ENCODE measurements at regions not wholly inside any gene's neighbourhood (a gene's known extent, or its start where the extent isn't known, plus 50 kb on each side); places are given as distances from the start of the nearest gene placed in this dataset.
"Not testable (repeated sequence)": the region's sequence is repeated elsewhere in the genome, so short reads cannot be mapped to it uniquely, and the experiment has no call there.

- Mint-ChIP-seq H3K9me3 (peaks cover 4% of the 10 kb centered on the region), H3K4me3 (no peak overlapping the region), H3K36me3 (ENCODE audit: insufficient read depth) (no peaks in the 10 kb centered on the region), H3K27me3 (ENCODE audit: low read depth) (no peaks in the 10 kb centered on the region), H3K4me1 (ENCODE audit: low read depth) (no peaks in the 10 kb centered on the region)
- no peak for DNase-seq
- ATAC-seq, result no peak
Measured at GRCh38 chr3:94619643-94620042, 556.8 kb downstream of the NSUN3 start.

DNA sequence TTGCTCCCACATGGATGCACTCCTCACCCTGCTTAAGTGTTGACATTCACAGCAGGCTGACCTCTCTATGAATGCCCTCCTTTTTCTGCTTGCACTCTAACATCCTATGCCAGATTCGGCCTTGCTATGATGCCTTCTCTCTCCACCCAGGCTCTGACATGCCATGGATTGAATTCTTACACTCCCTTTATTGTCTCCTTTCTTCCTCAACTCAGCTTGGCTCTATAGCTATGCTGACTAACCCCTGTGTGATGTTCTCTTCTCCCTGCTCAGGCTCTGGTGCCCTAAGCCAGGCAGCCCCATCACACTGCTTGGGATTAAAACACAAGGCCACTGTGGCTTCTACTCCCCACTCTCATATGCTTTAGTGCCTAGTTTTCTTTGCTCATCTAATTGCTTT lies 563.7 kb downstream of the NSUN3 start:
- no peak overlapping the region for H3K4me3 Mint-ChIP-seq
- no peaks in the 10 kb centered on the region for H3K4me1 Mint-ChIP-seq (ENCODE audit: low read depth)
- no peaks in the 10 kb centered on the region for H3K36me3 Mint-ChIP-seq (ENCODE audit: insufficient read depth)
- DNase-seq, result no peak
- peaks cover 7% of the 10 kb centered on the region for H3K9me3 Mint-ChIP-seq
- ATAC-seq, result no peak
- no peaks in the 10 kb centered on the region for H3K27me3 Mint-ChIP-seq (ENCODE audit: low read depth)

DNA sequence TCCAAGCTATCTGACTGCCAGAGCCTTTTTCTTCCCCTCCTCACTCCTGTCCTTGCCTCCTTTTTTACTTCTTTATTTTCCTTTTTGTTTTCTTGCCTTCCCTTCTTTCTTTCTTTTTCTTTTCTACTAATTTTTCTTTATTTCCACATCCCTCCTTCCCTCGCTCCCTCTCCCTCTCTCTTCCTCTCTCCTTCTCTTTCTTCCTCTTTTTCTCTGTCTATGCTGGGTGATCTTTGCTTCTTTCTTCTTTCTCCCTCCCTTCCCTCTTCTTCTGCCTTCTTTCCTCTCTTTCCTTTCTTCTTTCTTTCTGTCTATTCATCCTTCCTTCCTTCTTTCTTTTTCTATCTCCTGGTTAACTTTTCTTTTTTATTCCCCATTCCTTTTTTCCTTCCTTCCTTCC lies 564.8 kb downstream of the NSUN3 start:
- DNase-seq (no peak), ATAC-seq (no peak)
- no peaks in the 10 kb centered on the region for H3K4me1 Mint-ChIP-seq (ENCODE audit: low read depth)
- H3K4me3 Mint-ChIP-seq, result no peak overlapping the region
- peaks cover 11% of the 10 kb centered on the region for H3K9me3 Mint-ChIP-seq
- no peaks in the 10 kb centered on the region for H3K27me3 Mint-ChIP-seq (ENCODE audit: low read depth)
- H3K36me3 Mint-ChIP-seq (ENCODE audit: insufficient read depth), result no peaks in the 10 kb centered on the region

- no peak for DNase-seq
- H3K36me3 Mint-ChIP-seq (ENCODE audit: insufficient read depth), result no peaks in the 10 kb centered on the region
- peaks cover 4% of the 10 kb centered on the region for H3K9me3 Mint-ChIP-seq
- H3K4me1 Mint-ChIP-seq (ENCODE audit: low read depth), result no peaks in the 10 kb centered on the region
- H3K4me3 Mint-ChIP-seq, result no peak overlapping the region
- ATAC-seq, result no peak
- no peaks in the 10 kb centered on the region for H3K27me3 Mint-ChIP-seq (ENCODE audit: low read depth)
Measured at GRCh38 chr3:94643400-94643799, 580.5 kb downstream of the NSUN3 start.

DNA sequence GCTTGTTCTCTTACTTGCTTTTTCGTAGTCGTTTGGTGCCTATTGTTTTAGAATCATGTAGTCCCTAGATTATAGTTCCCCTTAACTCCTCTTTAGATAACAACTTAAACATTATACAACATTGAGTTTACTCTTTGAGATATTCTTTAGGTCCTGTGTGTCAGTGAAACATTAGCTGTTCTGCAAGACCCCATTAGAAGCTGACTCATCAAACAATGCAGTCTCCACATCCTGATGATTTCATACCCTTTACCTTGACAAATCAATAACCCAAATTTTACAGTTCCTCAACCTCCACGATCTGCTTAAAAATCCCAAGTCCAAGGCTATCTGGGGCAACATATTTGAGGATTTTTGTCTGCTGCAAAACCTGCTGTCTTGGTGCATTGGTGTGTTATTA lies 582.9 kb downstream of the NSUN3 start:
- Mint-ChIP-seq H3K36me3 (ENCODE audit: insufficient read depth) (no peaks in the 10 kb centered on the region), H3K9me3 (peaks cover 9% of the 10 kb centered on the region), H3K27me3 (ENCODE audit: low read depth) (no peaks in the 10 kb centered on the region), H3K4me1 (ENCODE audit: low read depth) (no peaks in the 10 kb centered on the region), H3K4me3 (no peak overlapping the region)
- ATAC-seq (no peak), DNase-seq (no peak)

DNA sequence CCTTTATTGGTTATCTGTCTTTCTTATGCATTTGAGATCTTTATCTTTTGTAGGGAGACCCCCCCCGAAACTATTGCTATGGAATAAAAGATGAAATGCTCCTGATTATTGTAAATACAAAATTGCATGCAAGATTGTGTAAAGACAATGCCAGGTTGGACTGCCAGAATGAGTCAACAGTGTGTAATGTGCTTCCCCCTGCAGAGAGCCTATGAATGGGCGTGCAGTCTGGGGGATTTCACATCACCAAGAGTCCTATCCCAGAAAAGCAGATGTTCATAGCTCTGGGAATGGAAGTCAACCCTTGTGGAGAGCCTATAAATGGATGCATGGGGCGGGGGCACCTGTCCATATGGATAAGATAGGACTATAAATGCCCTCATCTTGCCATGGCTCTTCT lies 584.3 kb downstream of the NSUN3 start:
- Mint-ChIP-seq H3K27me3 (ENCODE audit: low read depth) (no peaks in the 10 kb centered on the region), H3K9me3 (peaks cover 9% of the 10 kb centered on the region), H3K4me1 (ENCODE audit: low read depth) (no peaks in the 10 kb centered on the region), H3K4me3 (no peak overlapping the region), H3K36me3 (ENCODE audit: insufficient read depth) (no peaks in the 10 kb centered on the region)
- DNase-seq (no peak), ATAC-seq (no peak)

GRCh38 chr3:94648270-94649180 lies 585.7 kb downstream of the NSUN3 start:
- not testable (repeated sequence) for H3K4me1 Mint-ChIP-seq (ENCODE audit: low read depth); H3K27me3 Mint-ChIP-seq (ENCODE audit: low read depth); ATAC-seq; DNase-seq; H3K36me3 Mint-ChIP-seq (ENCODE audit: insufficient read depth); H3K4me3 Mint-ChIP-seq
- H3K9me3 Mint-ChIP-seq, result peaks cover 14% of the 10 kb centered on the region

GRCh38 chr3:94654096-94654495 lies 591.2 kb downstream of the NSUN3 start:
- DNase-seq, result no peak
- Mint-ChIP-seq H3K36me3 (ENCODE audit: insufficient read depth) (no peaks in the 10 kb centered on the region), H3K27me3 (ENCODE audit: low read depth) (no peaks in the 10 kb centered on the region), H3K9me3 (peaks cover 14% of the 10 kb centered on the region), H3K4me3 (no peak overlapping the region), H3K4me1 (ENCODE audit: low read depth) (no peaks in the 10 kb centered on the region)
- ATAC-seq, result no peak

DNA sequence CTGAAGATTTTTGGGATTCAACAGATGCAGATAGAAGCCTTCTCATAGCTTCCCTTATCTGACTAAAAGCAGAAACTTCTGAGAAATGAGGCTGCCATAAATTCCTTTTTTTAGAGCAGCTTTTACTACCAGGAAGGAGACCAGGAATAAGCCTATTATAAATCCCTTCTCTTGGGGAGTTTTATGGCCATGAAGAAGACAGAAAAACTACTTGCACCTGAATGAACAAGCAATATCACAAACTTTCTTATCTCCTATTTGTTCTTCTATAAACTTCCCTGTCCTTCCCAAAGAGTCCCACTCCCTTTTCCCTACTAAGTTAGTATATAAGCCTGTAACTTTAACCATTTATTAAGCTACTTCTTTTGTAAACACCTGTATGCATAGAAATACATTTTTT lies 603.1 kb downstream of the NSUN3 start:
- Mint-ChIP-seq H3K36me3 (ENCODE audit: insufficient read depth) (no peaks in the 10 kb centered on the region), H3K27me3 (ENCODE audit: low read depth) (no peaks in the 10 kb centered on the region), H3K4me3 (no peak overlapping the region), H3K9me3 (peaks cover 3% of the 10 kb centered on the region), H3K4me1 (ENCODE audit: low read depth) (no peaks in the 10 kb centered on the region)
- DNase-seq, result no peak
- no peak for ATAC-seq

- no peak for DNase-seq
- H3K9me3 Mint-ChIP-seq, result no peaks in the 10 kb centered on the region
- no peaks in the 10 kb centered on the region for H3K4me1 Mint-ChIP-seq (ENCODE audit: low read depth)
- H3K4me3 Mint-ChIP-seq, result no peak overlapping the region
- H3K27me3 Mint-ChIP-seq (ENCODE audit: low read depth), result no peaks in the 10 kb centered on the region
- ATAC-seq, result no peak
- no peaks in the 10 kb centered on the region for H3K36me3 Mint-ChIP-seq (ENCODE audit: insufficient read depth)
Measured at GRCh38 chr3:94671078-94671477, 608.2 kb downstream of the NSUN3 start.

DNA sequence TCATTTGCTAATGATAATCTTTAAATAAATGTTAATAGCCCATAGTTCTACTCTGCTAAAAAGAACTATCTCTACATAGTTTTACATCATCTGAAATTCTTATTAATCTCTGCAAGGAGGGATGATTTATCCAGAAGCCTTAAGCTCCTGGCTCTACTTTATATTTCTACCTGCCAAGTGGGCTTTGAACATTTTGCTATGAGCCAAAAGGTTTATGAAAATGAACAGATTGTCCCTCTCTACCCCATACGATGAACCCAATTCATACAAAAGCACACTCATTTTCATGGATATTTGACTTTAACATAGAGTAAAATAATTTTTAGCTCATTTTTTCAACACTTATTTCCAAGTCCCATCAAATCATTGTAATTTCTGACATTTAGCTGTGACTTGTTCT lies 611.0 kb downstream of the NSUN3 start:
- H3K4me3 Mint-ChIP-seq, result no peak overlapping the region
- H3K4me1 Mint-ChIP-seq (ENCODE audit: low read depth), result no peaks in the 10 kb centered on the region
- no peaks in the 10 kb centered on the region for H3K27me3 Mint-ChIP-seq (ENCODE audit: low read depth)
- H3K36me3 Mint-ChIP-seq (ENCODE audit: insufficient read depth), result no peaks in the 10 kb centered on the region
- ATAC-seq, result no peak
- no peak for DNase-seq
- peaks cover 7% of the 10 kb centered on the region for H3K9me3 Mint-ChIP-seq

DNA sequence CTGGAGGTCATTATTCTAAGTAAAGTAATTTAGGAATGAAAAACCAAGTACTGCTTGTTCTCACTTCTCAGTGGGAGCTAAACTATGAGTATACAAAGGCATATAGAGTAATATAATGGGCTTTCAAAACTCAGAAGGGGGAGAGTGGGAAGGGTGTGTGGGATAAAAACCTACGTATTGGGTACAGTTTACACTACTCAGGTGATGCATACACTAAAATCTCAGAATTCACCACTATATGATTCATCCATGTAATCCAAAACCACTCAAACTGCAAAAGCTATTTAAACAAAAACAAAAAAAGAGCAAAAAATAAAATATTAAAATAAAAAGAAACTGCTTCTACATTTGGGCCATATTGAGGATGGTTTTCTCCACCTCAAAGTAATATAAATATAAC lies 623.3 kb downstream of the NSUN3 start:
- Mint-ChIP-seq H3K4me3 (no peak overlapping the region), H3K36me3 (ENCODE audit: insufficient read depth) (no peaks in the 10 kb centered on the region), H3K27me3 (ENCODE audit: low read depth) (no peaks in the 10 kb centered on the region), H3K9me3 (peaks cover 9% of the 10 kb centered on the region), H3K4me1 (ENCODE audit: low read depth) (no peaks in the 10 kb centered on the region)
- DNase-seq, result no peak
- ATAC-seq, result no peak

- Mint-ChIP-seq H3K4me3 (no peak overlapping the region), H3K4me1 (ENCODE audit: low read depth) (no peaks in the 10 kb centered on the region), H3K9me3 (peaks cover 5% of the 10 kb centered on the region), H3K27me3 (ENCODE audit: low read depth) (no peaks in the 10 kb centered on the region), H3K36me3 (ENCODE audit: insufficient read depth) (no peaks in the 10 kb centered on the region)
- ATAC-seq (no peak), DNase-seq (no peak)
Measured at GRCh38 chr3:94693997-94694640, 631.3 kb downstream of the NSUN3 start.

DNA sequence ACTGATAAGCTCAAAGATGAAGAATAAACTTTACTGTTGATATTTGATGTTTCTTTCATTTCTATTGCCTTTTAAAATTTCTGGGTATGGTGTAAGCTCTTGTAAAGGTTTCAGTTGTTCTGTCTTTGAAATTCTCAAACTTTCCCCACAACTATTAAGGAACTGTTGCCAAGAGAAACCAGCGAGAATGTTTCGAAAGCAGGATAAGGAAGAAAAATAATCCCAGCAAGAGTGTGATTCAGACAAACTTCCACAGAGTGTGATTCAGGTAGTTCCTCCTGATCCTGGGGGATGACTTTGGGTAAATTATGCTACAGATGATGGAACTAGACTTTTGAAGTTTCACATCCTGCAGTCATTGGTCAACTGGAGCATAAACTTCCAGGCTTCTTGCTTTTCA lies 632.0 kb downstream of the NSUN3 start:
- H3K9me3 Mint-ChIP-seq, result peaks cover 5% of the 10 kb centered on the region
- no peaks in the 10 kb centered on the region for H3K36me3 Mint-ChIP-seq (ENCODE audit: insufficient read depth)
- ATAC-seq (no peak), DNase-seq (no peak)
- no peaks in the 10 kb centered on the region for H3K27me3 Mint-ChIP-seq (ENCODE audit: low read depth)
- no peaks in the 10 kb centered on the region for H3K4me1 Mint-ChIP-seq (ENCODE audit: low read depth)
- no peak overlapping the region for H3K4me3 Mint-ChIP-seq

DNA sequence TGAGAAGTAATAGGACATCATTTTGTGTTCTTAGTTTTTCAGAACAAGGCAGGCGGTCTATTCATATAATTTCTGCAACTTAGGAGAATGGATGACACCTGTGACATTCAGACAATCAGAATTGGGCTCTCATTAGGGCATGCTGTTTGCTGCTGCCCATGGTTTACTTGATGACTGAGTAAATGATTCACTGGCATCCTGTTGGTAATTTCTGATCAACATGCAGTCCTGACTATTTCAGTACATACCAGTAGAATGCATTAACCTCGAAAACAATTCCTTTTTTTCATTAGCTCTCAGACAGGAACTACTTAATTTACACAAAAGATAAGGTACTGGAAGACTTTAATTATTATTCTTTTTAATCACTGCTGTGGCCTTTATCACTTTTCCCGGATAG lies 641.6 kb downstream of the NSUN3 start:
- H3K4me1 Mint-ChIP-seq (ENCODE audit: low read depth), result no peaks in the 10 kb centered on the region
- ATAC-seq (no peak), DNase-seq (no peak)
- H3K4me3 Mint-ChIP-seq, result no peak overlapping the region
- H3K27me3 Mint-ChIP-seq (ENCODE audit: low read depth), result no peaks in the 10 kb centered on the region
- peaks cover 6% of the 10 kb centered on the region for H3K9me3 Mint-ChIP-seq
- no peaks in the 10 kb centered on the region for H3K36me3 Mint-ChIP-seq (ENCODE audit: insufficient read depth)
